GM12874 (cell line): ENCODE measurements at regions not wholly inside any gene's neighbourhood (a gene's known extent, or its start where the extent isn't known, plus 50 kb on each side); places are given as distances from the start of the nearest gene placed in this dataset.

ENCODE experiments used
- TF ChIP-seq, protein P1 (sequence below): IDR thresholded peaks from 2 replicates; pipeline ENCODE4 v1.5.1; 2011; ENCODE audit warnings: low read depth, mild to moderate bottlenecking, control low read depth, low read length, moderate library complexity; ENCODE audit not compliant: insufficient read depth

DNA sequence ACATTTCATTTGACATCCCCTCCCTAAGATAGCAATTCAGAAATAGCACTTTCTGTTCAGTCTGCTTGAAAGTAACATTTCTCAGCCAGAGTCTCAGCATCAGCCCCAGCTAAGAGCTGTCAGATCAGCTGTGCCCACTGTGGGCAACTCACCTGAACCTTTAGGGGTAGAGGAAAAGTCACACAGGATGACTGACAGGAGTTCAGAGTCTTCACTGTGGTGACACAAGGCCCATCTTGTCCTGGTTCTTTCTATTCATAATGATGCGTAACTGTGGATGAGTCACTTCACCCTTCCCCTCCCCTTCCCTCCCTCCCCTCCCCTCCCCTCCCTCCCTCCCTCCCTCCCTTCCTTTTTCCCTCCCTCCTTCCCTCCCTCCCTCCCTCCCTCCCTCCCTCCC is 96.1 kb upstream of the RASGRP1 start:
- TF ChIP-seq, protein P1, sequence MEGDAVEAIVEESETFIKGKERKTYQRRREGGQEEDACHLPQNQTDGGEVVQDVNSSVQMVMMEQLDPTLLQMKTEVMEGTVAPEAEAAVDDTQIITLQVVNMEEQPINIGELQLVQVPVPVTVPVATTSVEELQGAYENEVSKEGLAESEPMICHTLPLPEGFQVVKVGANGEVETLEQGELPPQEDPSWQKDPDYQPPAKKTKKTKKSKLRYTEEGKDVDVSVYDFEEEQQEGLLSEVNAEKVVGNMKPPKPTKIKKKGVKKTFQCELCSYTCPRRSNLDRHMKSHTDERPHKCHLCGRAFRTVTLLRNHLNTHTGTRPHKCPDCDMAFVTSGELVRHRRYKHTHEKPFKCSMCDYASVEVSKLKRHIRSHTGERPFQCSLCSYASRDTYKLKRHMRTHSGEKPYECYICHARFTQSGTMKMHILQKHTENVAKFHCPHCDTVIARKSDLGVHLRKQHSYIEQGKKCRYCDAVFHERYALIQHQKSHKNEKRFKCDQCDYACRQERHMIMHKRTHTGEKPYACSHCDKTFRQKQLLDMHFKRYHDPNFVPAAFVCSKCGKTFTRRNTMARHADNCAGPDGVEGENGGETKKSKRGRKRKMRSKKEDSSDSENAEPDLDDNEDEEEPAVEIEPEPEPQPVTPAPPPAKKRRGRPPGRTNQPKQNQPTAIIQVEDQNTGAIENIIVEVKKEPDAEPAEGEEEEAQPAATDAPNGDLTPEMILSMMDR, result no peak

DNA sequence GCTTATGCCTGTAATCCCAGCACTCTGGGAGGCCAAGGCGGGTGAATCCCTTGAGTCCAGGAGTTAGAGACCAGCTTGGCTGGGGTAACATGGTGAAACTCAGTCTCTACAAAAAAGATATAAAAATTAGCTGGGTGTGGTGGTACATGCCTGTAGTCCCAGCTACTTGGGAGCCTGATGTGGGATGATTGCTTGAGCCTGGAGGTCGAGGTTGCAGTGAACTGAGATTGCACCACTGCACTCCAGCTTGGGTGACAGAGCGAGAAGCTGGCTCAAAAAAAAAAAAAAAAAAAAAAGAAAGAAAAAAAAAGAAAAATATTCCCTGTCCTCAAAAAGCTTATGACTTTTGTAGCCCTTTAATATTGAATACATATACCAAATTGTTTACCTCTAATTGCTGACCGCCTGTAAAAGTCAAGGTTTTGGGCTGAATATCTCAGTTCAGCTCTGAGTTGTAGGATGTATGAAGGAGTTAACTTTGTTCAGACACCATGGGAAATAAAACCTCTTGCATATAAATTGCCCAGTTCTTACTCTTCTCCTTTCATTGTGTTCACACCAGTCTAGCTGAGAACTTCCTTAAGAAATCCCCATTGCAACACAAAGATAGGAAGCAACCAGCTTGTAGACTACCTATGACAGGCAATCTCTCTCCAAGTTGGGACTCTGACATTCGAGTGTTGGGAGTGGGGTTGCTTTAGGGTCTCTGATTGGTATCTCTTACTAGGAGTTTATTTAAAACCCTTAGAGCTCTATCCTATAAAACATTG is 97.6 kb upstream of the RASGRP1 start:
- TF ChIP-seq, protein P1, result no peak

DNA sequence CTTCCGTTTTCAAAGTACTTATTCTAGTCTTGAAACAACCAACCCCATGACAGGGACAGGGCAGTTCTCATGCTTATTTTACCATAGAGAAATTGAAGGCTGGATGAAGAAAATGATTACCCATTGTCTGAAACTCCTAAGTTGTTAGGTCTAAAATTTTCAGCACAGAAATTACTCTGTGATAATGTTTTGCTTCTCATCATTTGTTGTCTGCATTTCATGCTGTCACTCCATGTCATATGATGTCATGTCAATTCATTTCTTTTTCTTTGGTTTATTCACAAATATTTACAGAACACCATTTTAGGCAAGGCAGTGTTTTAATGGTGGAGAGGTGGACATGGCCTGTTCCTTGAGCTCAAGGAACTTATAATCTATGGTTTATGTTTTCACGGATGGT is 98.2 kb upstream of the RASGRP1 start:
- TF ChIP-seq, protein P1, result no peak

GRCh38 chr15:38665586-38666305 is 101.1 kb upstream of the RASGRP1 start:
- TF ChIP-seq, protein P1, result no peak

DNA sequence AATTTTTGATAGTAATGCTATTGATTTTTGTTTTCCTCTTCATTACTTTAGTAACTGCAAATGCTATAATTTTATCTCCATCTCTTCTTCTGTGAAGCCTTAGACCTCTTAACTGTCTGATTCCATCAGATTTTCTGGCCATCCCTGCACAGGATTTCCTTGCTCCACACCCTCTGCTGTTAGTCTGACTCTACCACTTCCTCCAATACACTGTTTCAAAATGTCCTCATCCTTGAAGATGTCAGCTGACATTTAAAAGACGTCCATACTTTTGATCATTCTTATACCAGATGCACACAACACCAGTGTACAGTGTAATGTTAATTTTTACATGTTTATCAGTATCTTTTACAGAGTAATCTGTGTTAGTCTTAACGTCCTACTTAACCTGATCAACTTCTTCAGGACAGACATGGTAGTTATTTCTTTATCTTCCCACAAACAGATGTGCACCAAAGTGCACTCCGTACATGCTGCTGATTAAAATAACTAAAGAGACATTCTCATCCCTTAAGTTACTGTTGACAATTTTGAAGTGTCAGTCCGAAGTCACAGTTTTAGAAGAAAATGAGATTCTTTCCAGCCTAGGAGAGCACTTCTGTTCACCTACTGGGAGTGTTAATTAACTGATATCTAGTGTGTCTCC is 102.4 kb upstream of the RASGRP1 start:
- TF ChIP-seq, protein P1, result no peak

DNA sequence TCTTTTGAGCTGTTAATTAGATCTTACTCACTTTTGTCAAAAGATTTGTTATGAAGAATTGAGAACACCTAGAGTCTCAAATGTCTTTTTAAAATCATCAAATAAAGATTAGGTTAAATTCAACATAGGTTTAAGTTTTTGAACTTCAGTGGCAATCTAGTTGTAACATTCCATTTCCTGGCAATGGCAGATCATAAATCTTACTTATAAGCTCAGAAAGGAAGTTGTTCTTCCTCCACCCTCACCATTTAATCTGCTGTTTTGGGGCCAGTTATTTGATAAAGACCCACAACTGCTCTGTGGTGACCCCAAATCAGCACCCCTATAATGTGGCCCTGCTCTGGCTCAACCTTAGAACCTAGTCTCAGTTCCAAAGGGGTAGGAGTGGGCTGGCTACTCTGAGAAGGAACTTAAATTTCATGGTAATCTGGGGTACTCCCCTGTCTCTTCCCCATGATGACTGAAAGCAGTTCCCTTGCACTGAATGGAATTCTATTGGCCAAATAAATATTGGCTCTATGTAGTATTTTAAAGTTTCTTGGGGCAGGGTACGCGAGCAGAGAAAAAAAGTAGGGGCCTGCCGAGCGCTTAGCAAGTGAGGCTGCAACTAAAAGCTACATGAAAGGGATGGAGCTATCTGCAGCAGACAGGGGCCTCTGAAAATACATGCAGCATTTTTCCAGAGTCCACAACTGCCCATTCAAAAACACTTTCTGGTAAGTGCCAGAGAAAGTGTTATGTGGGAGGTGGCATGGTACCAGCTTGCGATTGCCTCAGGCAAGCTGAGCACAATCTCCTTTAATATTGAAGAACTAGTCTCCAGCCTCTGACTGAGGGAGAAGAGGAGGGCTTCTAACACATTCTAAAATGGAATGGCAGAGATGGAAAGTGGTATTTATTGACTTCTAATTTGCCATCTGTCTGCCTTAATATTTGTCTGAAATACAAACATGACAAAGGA is 103.6 kb upstream of the RASGRP1 start:
- TF ChIP-seq, protein P1, result no peak
